Ramos (cell line): ENCODE measurements at regions not wholly inside any gene's neighbourhood (a gene's known extent, or its start where the extent isn't known, plus 50 kb on each side); places are given as distances from the start of the nearest gene placed in this dataset.
"Not testable (repeated sequence)": the region's sequence is repeated elsewhere in the genome, so short reads cannot be mapped to it uniquely, and the experiment has no call there.

Source experiments
- in situ Hi-C: fragments of 300-500 bp; cut with MboI; formaldehyde crosslinking; loops from one replicate; pipeline ENCODE4 v1.14.3; 2022; ENCODE audit warnings: low sequenced_read_pairs; ENCODE audit not compliant: unreplicated experiment

GRCh38 chr2:16219292-16219975, 279.1 kb downstream of the MYCN start:
- in situ Hi-C loops, result no loop called here

- in situ Hi-C loops, result no loop called here
Observed at GRCh38 chr2:16218625-16219024, 278.3 kb downstream of the MYCN start.

GRCh38 chr2:16218161-16218560, 277.8 kb downstream of the MYCN start:
- in situ Hi-C loops, result no loop called here

DNA sequence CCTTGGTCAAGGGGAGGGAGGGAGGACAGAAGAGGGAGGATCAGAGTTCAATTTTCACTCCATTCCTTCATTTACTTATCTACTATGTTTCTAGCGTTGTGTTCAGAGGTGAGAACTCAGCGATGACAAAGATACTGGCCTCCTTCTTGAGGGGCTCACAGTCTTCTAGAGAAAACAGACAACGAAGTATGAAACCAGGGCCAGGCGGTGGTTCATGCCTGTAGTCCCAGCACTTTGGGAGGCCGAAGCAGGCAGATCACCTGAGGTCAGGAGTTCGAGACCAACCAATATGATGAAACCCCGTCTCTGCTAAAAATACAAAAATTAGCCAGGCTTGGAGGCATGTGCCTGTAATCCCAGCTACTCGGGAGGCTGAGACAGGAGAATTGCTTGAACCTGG, 277.4 kb downstream of the MYCN start:
- in situ Hi-C loops, result not testable (repeated sequence)

DNA sequence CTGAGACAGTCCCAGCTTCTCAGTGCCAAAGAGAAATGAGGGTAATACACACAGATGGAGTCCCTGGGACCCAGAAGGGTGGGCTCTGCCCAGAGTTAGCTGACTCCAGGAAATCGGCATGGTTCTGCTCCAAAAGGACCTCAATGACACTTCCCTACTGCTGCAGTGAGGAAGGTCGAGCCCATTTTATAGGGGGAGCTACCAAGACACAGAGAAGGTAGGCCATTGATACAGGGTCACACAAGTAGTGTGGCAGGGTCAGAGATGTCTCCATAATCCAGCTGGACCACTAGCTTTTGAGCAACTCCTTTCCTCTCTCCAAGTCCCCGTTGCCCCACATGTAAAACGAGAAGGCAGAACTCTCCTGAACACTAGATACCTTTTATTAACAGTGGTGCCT, 276.9 kb downstream of the MYCN start:
- in situ Hi-C loops, result no loop called here

DNA sequence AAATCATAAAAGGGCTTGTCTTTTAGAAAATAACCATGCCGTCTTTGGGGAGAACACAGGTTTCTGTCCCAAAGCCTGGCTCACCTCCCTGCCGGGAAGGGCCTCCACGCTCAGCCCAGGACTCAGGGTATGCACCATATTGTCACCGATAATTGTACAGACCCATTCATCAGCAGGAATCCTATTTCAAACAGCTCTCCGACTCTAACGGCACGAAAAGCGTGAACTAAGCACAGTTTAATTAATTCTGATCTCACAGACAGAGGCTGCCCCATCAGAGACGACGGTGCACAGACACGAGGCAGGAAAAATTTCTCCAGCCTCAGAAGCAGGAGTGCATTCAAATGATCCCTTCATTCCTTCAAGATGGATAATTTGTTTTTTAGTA, 276.2 kb downstream of the MYCN start:
- in situ Hi-C loops, result no loop called here

GRCh38 chr2:16215902-16216557, 275.7 kb downstream of the MYCN start:
- in situ Hi-C loops, result no loop called here

- in situ Hi-C loops, result no loop called here
Observed at GRCh38 chr2:16214861-16215260, 274.5 kb downstream of the MYCN start.

GRCh38 chr2:16214391-16214790, 274.0 kb downstream of the MYCN start:
- in situ Hi-C loops, result no loop called here

- in situ Hi-C loops, result no loop called here
Observed at GRCh38 chr2:16212321-16212720, 272.0 kb downstream of the MYCN start.

- in situ Hi-C loops, result no loop called here
Observed at GRCh38 chr2:16211341-16211740, 271.0 kb downstream of the MYCN start.

- in situ Hi-C loops, result no loop called here
Observed at GRCh38 chr2:16210841-16211240, 270.5 kb downstream of the MYCN start.

GRCh38 chr2:16209799-16210198, 269.4 kb downstream of the MYCN start:
- in situ Hi-C loops, result no loop called here

GRCh38 chr2:16208921-16209320, 268.6 kb downstream of the MYCN start:
- in situ Hi-C loops, result no loop called here

DNA sequence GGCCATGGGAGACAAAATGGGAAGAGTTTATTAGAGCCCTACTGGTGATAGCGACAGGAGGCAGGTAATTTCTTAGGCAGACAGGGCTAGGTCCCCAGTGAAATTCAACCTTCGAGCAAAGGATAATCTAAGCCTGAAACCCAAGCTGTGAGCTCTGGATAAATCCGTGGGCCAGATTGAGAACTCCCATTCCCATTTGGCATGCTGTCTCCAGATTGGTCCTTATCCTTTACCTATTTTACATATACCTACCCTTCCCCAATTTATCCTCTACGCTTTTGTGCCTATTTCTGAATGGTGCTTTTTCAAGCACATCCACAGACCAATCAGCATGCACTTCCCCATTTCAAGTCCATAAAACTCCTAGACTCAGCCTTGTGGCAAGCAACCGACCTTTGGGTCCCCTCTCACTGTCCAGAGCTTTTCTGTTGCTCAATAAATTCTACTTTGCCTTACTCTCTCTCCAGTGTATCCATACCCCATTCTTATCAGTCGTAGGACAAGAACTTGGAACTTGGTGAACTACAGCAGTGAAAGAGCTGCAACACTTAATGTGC, 268.0 kb downstream of the MYCN start:
- in situ Hi-C loops, result no loop called here

DNA sequence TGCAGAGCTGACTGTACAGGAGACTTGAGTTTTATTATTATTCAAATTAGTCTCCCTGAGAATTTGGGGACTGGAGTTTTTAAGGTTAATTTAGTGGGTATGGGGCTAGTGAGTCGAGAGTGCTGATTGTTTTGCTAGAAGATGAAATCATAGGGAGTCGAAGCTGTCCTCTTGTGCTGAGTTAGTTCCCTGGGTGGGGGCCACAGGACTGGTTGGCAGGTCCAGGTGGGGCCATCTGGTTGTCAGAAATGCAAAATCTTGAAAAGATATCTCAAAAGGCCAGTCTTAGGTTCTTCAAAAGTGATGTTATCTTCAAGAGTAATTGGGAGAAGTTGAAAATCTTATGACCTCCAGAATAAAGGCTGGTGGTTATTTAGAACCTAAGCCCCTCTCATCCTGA, 267.3 kb downstream of the MYCN start:
- in situ Hi-C loops, result no loop called here

DNA sequence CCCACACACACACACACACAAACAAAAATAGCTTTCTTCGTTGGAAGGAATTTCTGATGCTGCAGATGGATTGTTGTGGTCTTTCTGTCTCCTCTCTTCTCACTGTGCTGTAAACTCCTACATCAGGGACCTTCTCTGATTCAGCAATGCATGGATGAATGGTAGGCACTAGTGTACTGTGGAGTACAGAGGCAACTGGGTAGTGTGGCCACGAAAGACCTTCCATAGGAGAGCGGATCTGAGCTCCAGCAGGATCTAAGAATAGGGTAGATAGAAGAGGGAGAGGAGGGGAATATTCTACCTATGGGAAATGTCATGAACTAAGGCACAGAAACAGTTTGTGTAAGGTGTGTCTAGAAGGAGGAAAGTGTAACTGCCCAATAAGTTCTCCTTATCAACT, 266.8 kb downstream of the MYCN start:
- in situ Hi-C loops, result no loop called here

DNA sequence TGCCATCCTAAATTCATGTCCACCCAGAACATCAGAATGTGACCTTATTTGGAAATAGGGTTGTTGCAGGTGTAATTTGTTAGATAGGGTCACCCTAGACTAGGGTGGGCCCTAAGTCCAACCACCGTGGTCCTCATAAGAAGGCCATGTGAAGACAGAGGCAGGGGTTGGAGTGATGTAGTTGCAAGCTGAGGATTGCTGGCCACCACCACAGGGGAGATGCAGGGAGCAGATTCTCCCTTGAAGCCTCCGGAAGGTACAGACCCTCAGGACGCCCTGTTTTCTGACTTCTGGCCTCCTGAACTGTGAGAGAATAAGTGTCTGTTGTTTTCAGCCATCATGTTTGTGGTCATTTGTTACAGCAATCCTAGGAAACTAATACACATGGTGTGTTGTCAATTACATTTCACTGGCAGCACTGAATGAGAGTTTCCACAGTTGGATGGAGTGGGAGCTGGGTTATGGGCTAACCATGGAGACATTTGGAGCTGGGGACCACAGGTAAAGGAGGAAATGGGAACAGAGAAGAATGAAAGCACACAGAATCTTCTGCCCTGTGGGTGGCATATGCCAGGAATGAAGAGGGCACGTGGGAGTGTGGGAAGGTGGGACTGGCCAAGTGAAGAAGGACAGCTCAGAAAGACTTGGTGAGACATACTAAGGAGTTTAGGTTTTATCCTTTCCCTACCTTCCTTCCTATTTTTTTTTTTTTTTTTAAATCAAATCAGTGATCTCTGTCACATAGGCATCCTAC, 266.0 kb downstream of the MYCN start:
- in situ Hi-C loops, result no loop called here

- in situ Hi-C loops, result no loop called here
Observed at GRCh38 chr2:16205631-16206030, 265.3 kb downstream of the MYCN start.

- in situ Hi-C loops, result no loop called here
Observed at GRCh38 chr2:16204886-16205620, 264.7 kb downstream of the MYCN start.

- in situ Hi-C loops, result no loop called here
Observed at GRCh38 chr2:16204251-16204650, 263.9 kb downstream of the MYCN start.
